PC-3 (cell line): ENCODE measurements at regions not wholly inside any gene's neighbourhood (a gene's known extent, or its start where the extent isn't known, plus 50 kb on each side); places are given as distances from the start of the nearest gene placed in this dataset.

Experiments used
- ATAC-seq: fragments of 200-7000 bp; cut with Tn5 transposase; 2 replicates; pipeline ENCODE4 v1.9.1; 2020; ENCODE audit warnings: mild to moderate bottlenecking, moderate library complexity
- BruUV-seq: library from RNA; stranded (reverse); fragments of 400-500 nt; replicated peaks from 2 replicates; lab custom pipeline; 2021; lab: Mats Ljungman, UMichigan
- CTCF ChIA-PET: fragments of 300-600 bp; sonication (Branson Sonifier 250); formaldehyde crosslinking; loops from one replicate; lab custom pipeline; 2022; ENCODE audit warnings: antibody characterized with exemption; lab: Charles Lee
- POLR2A ChIA-PET: fragments of 300-600 bp; sonication (Branson Sonifier 250); formaldehyde crosslinking; loops from one replicate; lab custom pipeline; 2022; ENCODE audit warnings: antibody characterized with exemption; ENCODE audit not compliant: unreplicated experiment; lab: Charles Lee
- DNase-seq: peaks from one replicate; pipeline ENCODE4 v3.0.0-alpha.2; 2015
- H2AFZ ChIP-seq: fragments of 300-600 bp; sonication (generic); 2 replicates; pipeline ENCODE4 v1.6.0; 2016; ENCODE audit warnings: antibody characterized with exemption, low read length
- H3F3A ChIP-seq: fragments of 300-600 bp; sonication (generic); one replicate; pipeline ENCODE4 v1.6.0; 2017; ENCODE audit warnings: antibody characterized with exemption, low read length, control low read depth, mild to moderate bottlenecking; ENCODE audit not compliant: unreplicated experiment
- H3K27ac ChIP-seq: fragments of 300-600 bp; sonication (generic); 2 replicates; pipeline ENCODE4 v1.5.1; 2016; ENCODE audit warnings: mild to moderate bottlenecking, low read length
- H3K27me3 ChIP-seq: fragments of 300-600 bp; sonication (generic); 2 replicates; pipeline ENCODE4 v1.6.1; 2016; ENCODE audit warnings: low read length, mixed read lengths
- H3K36me3 ChIP-seq: fragments of 300-600 bp; sonication (generic); 2 replicates; pipeline ENCODE4 v1.6.1; 2016; ENCODE audit warnings: low read depth, mixed run types, low read length, mixed read lengths
- H3K4me1 ChIP-seq: fragments of 300-600 bp; sonication (generic); 2 replicates; pipeline ENCODE4 v1.5.1; 2016; ENCODE audit warnings: low read length; ENCODE audit not compliant: insufficient read depth
- H3K4me2 ChIP-seq: fragments of 300-600 bp; sonication (generic); 2 replicates; pipeline ENCODE4 v1.6.0; 2016; ENCODE audit warnings: low read length
- H3K4me3 ChIP-seq: fragments of 300-600 bp; sonication (generic); 2 replicates; pipeline ENCODE4 v1.5.1; 2016; ENCODE audit warnings: mild to moderate bottlenecking, low read length, mixed read lengths
- H3K79me2 ChIP-seq: fragments of 300-600 bp; sonication (generic); 2 replicates; pipeline ENCODE4 v1.6.1; 2017; ENCODE audit warnings: low read length, mixed read lengths
- H3K9ac ChIP-seq: fragments of 300-600 bp; sonication (generic); 2 replicates; pipeline ENCODE4 v1.6.0; 2016; ENCODE audit warnings: mild to moderate bottlenecking, low read length
- H3K9me2 ChIP-seq: fragments of 300-600 bp; sonication (generic); replicated peaks from 2 replicates; pipeline ENCODE4 v1.6.1; 2016; ENCODE audit warnings: mixed run types, low read length, mixed read lengths
- H3K9me3 ChIP-seq: fragments of 300-600 bp; sonication (generic); 2 replicates; pipeline ENCODE4 v1.6.1; 2016; ENCODE audit warnings: low read length, mixed read lengths
- H4K20me1 ChIP-seq: fragments of 300-600 bp; sonication (generic); 2 replicates; pipeline ENCODE4 v1.6.1; 2016; ENCODE audit warnings: low read length, mixed read lengths
- EZH2 ChIP-seq: fragments of 300-600 bp; sonication (generic); IDR thresholded peaks from one replicate; pipeline ENCODE4 v1.6.1; 2017; ENCODE audit warnings: antibody characterized with exemption, mild to moderate bottlenecking, low read length; ENCODE audit not compliant: unreplicated experiment
- EZH2phosphoT487 ChIP-seq: fragments of 300-600 bp; sonication (generic); IDR thresholded peaks from 2 replicates; pipeline ENCODE4 v1.6.1; 2018; ENCODE audit warnings: mild to moderate bottlenecking, antibody characterized with exemption, low read length, borderline replicate concordance
- intact Hi-C: fragments of 100-400 bp; cut with micrococcal nuclease; formaldehyde crosslinking; loops from 2 replicates; pipeline ENCODE4 v1.9.0; 2023
- TF ChIP-seq, protein P1 (sequence below): fragments of 300-600 bp; sonication (generic); conservative IDR thresholded peaks from 2 replicates; pipeline ENCODE4 v1.5.1; 2017; ENCODE audit warnings: antibody characterized with exemption, low read depth, mild to moderate bottlenecking, low read length

DNA sequence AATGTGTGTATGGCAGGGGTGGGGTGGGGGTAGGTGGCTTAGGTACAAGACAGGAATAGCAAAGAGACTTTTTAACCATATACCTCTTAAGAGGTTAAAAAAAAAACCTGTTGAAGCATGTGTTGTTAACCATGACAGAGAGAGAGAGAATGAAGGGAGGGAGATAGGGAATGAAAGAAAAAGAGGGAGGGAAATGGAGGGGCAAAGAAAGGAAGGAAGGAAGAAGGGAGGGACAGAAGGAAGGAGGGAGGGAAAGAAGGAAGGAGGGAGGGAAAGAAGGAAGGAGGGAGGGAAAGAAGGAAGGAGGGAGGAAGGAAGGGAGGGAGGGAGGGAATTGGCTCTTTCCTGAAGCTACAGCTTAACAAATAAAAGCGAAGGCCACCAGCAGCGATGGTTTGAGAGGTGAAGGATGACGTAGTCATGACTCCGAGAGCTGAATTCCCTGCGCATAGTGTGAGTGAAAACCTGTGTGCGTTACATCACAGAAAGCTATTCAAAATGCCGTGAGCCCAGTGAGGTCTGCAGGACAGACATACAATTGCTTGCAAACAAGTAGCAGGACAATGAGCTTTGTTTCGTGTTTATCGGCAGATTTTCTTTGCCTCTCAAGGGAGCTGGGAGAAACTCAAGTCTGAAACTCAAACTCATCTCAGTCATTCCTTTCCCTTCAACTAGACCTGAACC, 88.6 kb upstream of the NEDD9 start:
- no peak overlapping the region for H3K27ac ChIP-seq
- no peak overlapping the region for H3K4me2 ChIP-seq
- no peaks in the 10 kb centered on the region for H3K9me3 ChIP-seq
- ATAC-seq = no peak
- BruUV-seq = no TSS peak
- H3K9ac ChIP-seq = no peak overlapping the region
- no peaks in the 10 kb centered on the region for H3K9me2 ChIP-seq
- H3K4me1 ChIP-seq = peaks cover 52% of the 10 kb centered on the region
- H3K36me3 ChIP-seq = no peaks in the 10 kb centered on the region
- H2AFZ ChIP-seq = no peak overlapping the region
- no peaks in the 10 kb centered on the region for H4K20me1 ChIP-seq
- POLR2A ChIA-PET = no interaction called here
- no peaks in the 10 kb centered on the region for H3K27me3 ChIP-seq
- H3F3A ChIP-seq = peaks cover 4% of the 10 kb centered on the region
- intact Hi-C loops = no loop called here
- no peak for TF ChIP-seq EZH2phosphoT487
- TF ChIP-seq, protein P1, sequence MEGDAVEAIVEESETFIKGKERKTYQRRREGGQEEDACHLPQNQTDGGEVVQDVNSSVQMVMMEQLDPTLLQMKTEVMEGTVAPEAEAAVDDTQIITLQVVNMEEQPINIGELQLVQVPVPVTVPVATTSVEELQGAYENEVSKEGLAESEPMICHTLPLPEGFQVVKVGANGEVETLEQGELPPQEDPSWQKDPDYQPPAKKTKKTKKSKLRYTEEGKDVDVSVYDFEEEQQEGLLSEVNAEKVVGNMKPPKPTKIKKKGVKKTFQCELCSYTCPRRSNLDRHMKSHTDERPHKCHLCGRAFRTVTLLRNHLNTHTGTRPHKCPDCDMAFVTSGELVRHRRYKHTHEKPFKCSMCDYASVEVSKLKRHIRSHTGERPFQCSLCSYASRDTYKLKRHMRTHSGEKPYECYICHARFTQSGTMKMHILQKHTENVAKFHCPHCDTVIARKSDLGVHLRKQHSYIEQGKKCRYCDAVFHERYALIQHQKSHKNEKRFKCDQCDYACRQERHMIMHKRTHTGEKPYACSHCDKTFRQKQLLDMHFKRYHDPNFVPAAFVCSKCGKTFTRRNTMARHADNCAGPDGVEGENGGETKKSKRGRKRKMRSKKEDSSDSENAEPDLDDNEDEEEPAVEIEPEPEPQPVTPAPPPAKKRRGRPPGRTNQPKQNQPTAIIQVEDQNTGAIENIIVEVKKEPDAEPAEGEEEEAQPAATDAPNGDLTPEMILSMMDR = no peak
- no peak for TF ChIP-seq EZH2
- no peak overlapping the region for H3K4me3 ChIP-seq
- no peak for DNase-seq
- CTCF ChIA-PET = no interaction called here
- no peaks in the 10 kb centered on the region for H3K79me2 ChIP-seq

DNA sequence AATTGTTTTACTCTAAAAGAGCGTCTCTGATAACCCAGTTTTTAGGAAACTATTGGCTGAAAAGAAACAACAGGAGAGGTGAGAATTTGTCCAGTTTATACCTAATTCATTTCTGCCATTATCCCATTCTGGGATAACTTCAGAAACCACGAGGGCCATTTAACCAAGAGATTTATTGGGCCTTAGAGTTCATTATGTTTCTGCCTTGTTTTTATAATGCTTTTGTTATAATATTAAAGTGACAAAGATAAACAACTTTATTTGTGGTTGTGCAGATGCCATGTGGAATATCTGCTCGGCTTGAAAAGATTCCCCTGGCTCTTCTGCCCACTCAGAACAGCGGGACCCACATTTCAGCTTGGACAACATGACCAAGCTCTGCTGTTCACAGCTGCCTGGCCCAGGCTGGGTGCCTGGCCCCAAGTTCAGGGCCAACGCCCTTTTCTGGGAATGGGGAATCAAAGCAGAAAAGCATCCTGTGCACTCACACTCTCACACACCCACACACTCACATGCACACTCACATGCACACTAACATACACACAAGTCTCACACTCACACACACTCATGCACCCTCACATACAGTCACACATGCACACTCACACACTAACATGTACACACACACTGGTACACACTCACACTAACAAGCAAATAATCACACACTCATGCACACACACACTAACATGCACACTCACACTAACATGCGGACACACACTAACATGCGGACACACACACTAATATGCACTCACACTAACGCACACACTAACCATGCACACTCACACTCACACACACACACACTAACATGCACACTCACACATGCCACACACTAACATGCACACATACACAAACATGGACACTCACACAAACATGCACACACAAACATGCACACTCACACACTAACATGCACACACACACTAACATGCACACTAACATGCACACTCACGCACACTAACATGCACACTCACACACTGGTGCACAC, 86.7 kb upstream of the NEDD9 start:
- TF ChIP-seq, protein P1 = no peak
- TF ChIP-seq EZH2 = no peak
- TF ChIP-seq EZH2phosphoT487 = no peak
- Histone ChIP-seq H3K36me3 (no peaks in the 10 kb centered on the region), H3F3A (peaks cover 4% of the 10 kb centered on the region), H3K9me3 (no peaks in the 10 kb centered on the region), H3K4me1 (peaks cover 64% of the 10 kb centered on the region), H2AFZ (peak overlapping the region; percentile 38; the same call in 1 of the 2 replicates), H4K20me1 (no peaks in the 10 kb centered on the region), H3K79me2 (no peaks in the 10 kb centered on the region), H3K27ac (peak overlapping the region; percentile 89), H3K9me2 (no peaks in the 10 kb centered on the region), H3K9ac (peak overlapping the region; percentile 41), H3K27me3 (no peaks in the 10 kb centered on the region), H3K4me3 (no peak overlapping the region), H3K4me2 (peak overlapping the region; percentile 52)
- POLR2A ChIA-PET = interaction anchor here (0.8 to 0.9 kb wide), 3 partner anchors 48 to 112 kb away, joined by 4 to 7 read pairs (median 6); partner anchors contain the start of gene NEDD9
- DNase-seq (no peak), ATAC-seq (no peak)
- intact Hi-C loops = loop anchor here (2.0 to 5.0 kb wide), 5 partner anchors 47 to 178 kb away; no protein-coding TSS in a partner anchor
- CTCF ChIA-PET = interaction anchor here (0.5 kb wide), 1 partner anchor 178 kb away, joined by 3 read pairs; no protein-coding TSS in a partner anchor
- no TSS peak for BruUV-seq
